K562 (cell line): ENCODE measurements at regions not wholly inside any gene's neighbourhood (a gene's known extent, or its start where the extent isn't known, plus 50 kb on each side); places are given as distances from the start of the nearest gene placed in this dataset.

ENCODE experiments used
- ATAC-seq: fragments of 200-7000 bp; cut with Tn5 transposase; 3 replicates; pipeline ENCODE4 v1.9.1; 2020; ENCODE audit warnings: moderate library complexity
- BruUV-seq: library from RNA; stranded (reverse); fragments of 400-500 nt; replicated peaks from 2 replicates; lab custom pipeline; 2021; lab: Mats Ljungman, UMichigan
- CTCF ChIA-PET: fragments of 300-600 bp; formaldehyde crosslinking; extraction: SDS; loops from one replicate; lab custom pipeline; 2021; ENCODE audit warnings: low intra/inter-chr PET ratio; lab: Yijun Ruan, JAX
- POLR2A ChIA-PET: fragments of 300-600, 350-650 bp; sonication (Branson Sonifier 250); formaldehyde crosslinking; extraction: SDS; loops from one replicate; lab custom pipeline; 2021; ENCODE audit warnings: antibody characterized with exemption, inconsistent platforms; lab: Yijun Ruan, JAX
- DNase-seq, 4 experiments: peaks; one replicate each; pipeline versions ENCODE4 v3.0.0 to v3.0.0-alpha.2; 2011 to 2018; ENCODE audit warnings: low spot score in 3 of 4, mixed read lengths in 3 of 4; ENCODE audit errors: extremely low read depth in 1 of 4
- FAIRE-seq: peaks from 2 replicates; lab custom pipeline; 2011; peaks lifted over from hg19 to GRCh38; lab: Jason Lieb, UNC
- H2AFZ ChIP-seq: 2 replicates; pipeline ENCODE4 v1.6.0; 2011; ENCODE audit warnings: low read depth, low read length, control low read depth, inconsistent platforms
- H3K27ac ChIP-seq: fragments of 200-600 bp; 3 replicates; pipeline ENCODE4 v1.8.0; 2011; ENCODE audit warnings: low read depth, mild to moderate bottlenecking, control low read depth, inconsistent platforms, low read length, moderate library complexity, mixed read lengths; ENCODE audit errors: extremely low read depth
- H3K27me3 ChIP-seq, 2 experiments: fragments of 300-600 bp in 1 of 2; 2 replicates in 1 of 2; 3 replicates in 1 of 2; pipeline versions ENCODE4 v1.6.0 to v1.8.0; 2011; ENCODE audit warnings: inconsistent platforms in 2 of 2, low read length in 2 of 2, mild to moderate bottlenecking in 1 of 2, mixed read lengths in 1 of 2, moderate library complexity in 1 of 2; ENCODE audit not compliant: control insufficient read depth in 2 of 2, insufficient read depth in 2 of 2
- H3K36me3 ChIP-seq: fragments of 300-600 bp; 3 replicates; pipeline ENCODE4 v1.8.0; 2011; ENCODE audit warnings: mild to moderate bottlenecking, low read length, inconsistent platforms; ENCODE audit not compliant: control insufficient read depth, insufficient read depth
- H3K4me1 ChIP-seq, 2 experiments: fragments of 200-600 bp in 1 of 2; replicated peaks in 1 of 2; 2 replicates in 1 of 2; 3 replicates in 1 of 2; pipeline versions ENCODE4 v1.5.1 to v1.8.0; 2011; ENCODE audit warnings: inconsistent platforms in 2 of 2, low read length in 2 of 2, mild to moderate bottlenecking in 1 of 2, mixed read lengths in 1 of 2, moderate library complexity in 1 of 2; ENCODE audit not compliant: control insufficient read depth in 2 of 2, insufficient read depth in 2 of 2
- H3K4me2 ChIP-seq: 2 replicates; pipeline ENCODE4 v1.6.1; 2011; ENCODE audit warnings: low read length, control low read depth, inconsistent platforms, mixed read lengths; ENCODE audit not compliant: insufficient read depth
- H3K4me3 ChIP-seq: fragments of 200-600 bp; sonication (generic), shearing (Covaris generic); 2 replicates; pipeline ENCODE4 v1.5.1; 2016; ENCODE audit warnings: control low read depth, inconsistent platforms
- H3K79me2 ChIP-seq: fragments of 200-600 bp; 3 replicates; pipeline ENCODE4 v1.8.0; 2011; ENCODE audit warnings: low read length, inconsistent platforms; ENCODE audit not compliant: control insufficient read depth, insufficient read depth
- H3K9ac ChIP-seq, 2 experiments: 2 replicates each; pipeline versions ENCODE4 v1.6.0 to v1.6.1; 2011; ENCODE audit warnings: low read depth in 2 of 2, low read length in 2 of 2, control low read depth in 1 of 2, inconsistent platforms in 1 of 2, mild to moderate bottlenecking in 1 of 2, mixed read lengths in 1 of 2; ENCODE audit not compliant: insufficient read depth in 1 of 2
- H3K9me1 ChIP-seq: one replicate; pipeline ENCODE4 v1.6.0; 2011; ENCODE audit warnings: inconsistent platforms, mild to moderate bottlenecking, low read length, moderate library complexity; ENCODE audit not compliant: control insufficient read depth, insufficient read depth
- H3K9me3 ChIP-seq: replicated peaks from 2 replicates; pipeline ENCODE4 v1.5.1; 2011; ENCODE audit warnings: low read depth, low read length, inconsistent platforms; ENCODE audit not compliant: control insufficient read depth, insufficient read depth
- H4K20me1 ChIP-seq: replicated peaks from 2 replicates; pipeline ENCODE4 v1.6.1; 2011; ENCODE audit warnings: low read length, inconsistent platforms, mixed read lengths; ENCODE audit not compliant: control insufficient read depth, insufficient read depth
- AFF4 ChIP-seq: sonication (generic); formaldehyde crosslinking; IDR thresholded peaks from 2 replicates; pipeline ENCODE4 v1.8.0; 2023; ENCODE audit warnings: mild to moderate bottlenecking, missing genetic modification reagents
- ATF4 ChIP-seq: fragments of 450-650 bp; formaldehyde crosslinking; IDR thresholded peaks from 2 replicates; pipeline ENCODE4 v1.4.0; 2022; ENCODE audit warnings: mild to moderate bottlenecking, moderate library complexity
- DPF2 ChIP-seq: fragments of 450-650 bp; IDR thresholded peaks from 2 replicates; pipeline ENCODE4 v1.6.1; 2016
- HBP1 ChIP-seq: fragments of 450-650 bp; formaldehyde crosslinking; IDR thresholded peaks from 2 replicates; pipeline ENCODE4 v1.4.0; 2022; ENCODE audit warnings: missing genetic modification characterization
- IFI16 ChIP-seq: fragments of 250-450 bp; sonication (Bioruptor Pico); IDR thresholded peaks from 2 replicates; pipeline ENCODE4 v2.1.2; 2022; ENCODE audit warnings: mild to moderate bottlenecking, inconsistent platforms
- PTTG1 ChIP-seq: fragments of 450-650 bp; IDR thresholded peaks from 2 replicates; pipeline ENCODE4 v1.6.1; 2016; ENCODE audit warnings: low read depth, mild to moderate bottlenecking, missing genetic modification characterization, missing compliant biosample characterization
- ZEB2 ChIP-seq: fragments of 450-650 bp; IDR thresholded peaks from 2 replicates; pipeline ENCODE4 v1.6.1; 2016
- WGBS: fragments of 100-300 bp; shearing (Covaris generic); methylation state at CpG from one replicate; pipeline ENCODE4 v1.1.6; 2016; ENCODE audit warnings: low coverage, mixed read lengths; ENCODE audit not compliant: insufficient coverage; ENCODE audit errors: missing lambda C conversion rate; 5-methylcytosine and 5-hydroxymethylcytosine counted together
- in situ Hi-C: fragments of 300-500 bp; cut with MboI; formaldehyde crosslinking; loops from 4 replicates; pipeline ENCODE4 v1.15.0; 2018; ENCODE audit warnings: inconsistent platforms, mixed read lengths
- intact Hi-C: fragments of 100-400 bp; cut with micrococcal nuclease; formaldehyde crosslinking; loops from 2 replicates; pipeline ENCODE4 v1.14.2; 2022

GRCh38 chr5:51622161-51622790 is 239.0 kb downstream of the ISL1 start:
- no peaks in the 10 kb centered on the region for H4K20me1 ChIP-seq
- H3K27me3 ChIP-seq: no peaks in the 10 kb centered on the region
- H3K79me2 ChIP-seq: no peaks in the 10 kb centered on the region
- POLR2A ChIA-PET: no interaction called here
- TF ChIP-seq ATF4 (CRISPR knock-in tag) (no peak), DPF2 (no peak)
- intact Hi-C loops (no loop called here), in situ Hi-C loops (no loop called here)
- FAIRE-seq (no peak), ATAC-seq (no peak), DNase-seq (no peak)
- BruUV-seq: no TSS peak
- no peak overlapping the region for H3K27ac ChIP-seq
- no peaks in the 10 kb centered on the region for H3K36me3 ChIP-seq
- WGBS: 0% methylated on average over 2 of the region's 2 CpGs
- H3K9me1 ChIP-seq: no peaks in the 10 kb centered on the region
- no peak overlapping the region for H3K4me3 ChIP-seq
- CTCF ChIA-PET: no interaction called here
- no peak overlapping the region for H3K9ac ChIP-seq
- H3K4me2 ChIP-seq: no peak overlapping the region
- no peak overlapping the region for H2AFZ ChIP-seq
- no peaks in the 10 kb centered on the region for H3K4me1 ChIP-seq
- H3K9me3 ChIP-seq: no peaks in the 10 kb centered on the region

GRCh38 chr5:51625224-51625968 is 242.1 kb downstream of the ISL1 start:
- WGBS: 2% methylated on average over 3 of the region's 3 CpGs
- in situ Hi-C loops: no loop called here
- FAIRE-seq: no peak
- no peak overlapping the region for H3K4me3 ChIP-seq
- H3K27ac ChIP-seq: no peak overlapping the region
- ChIA-PET CTCF (no interaction called here), POLR2A (no interaction called here)
- no peaks in the 10 kb centered on the region for H3K27me3 ChIP-seq
- H3K9me1 ChIP-seq: no peaks in the 10 kb centered on the region
- no peaks in the 10 kb centered on the region for H3K79me2 ChIP-seq
- BruUV-seq: no TSS peak
- no peak overlapping the region for H3K9ac ChIP-seq
- no peak for ATAC-seq
- DNase-seq: no peak
- H3K9me3 ChIP-seq: no peaks in the 10 kb centered on the region
- intact Hi-C loops: no loop called here
- H2AFZ ChIP-seq: no peak overlapping the region
- H3K4me1 ChIP-seq: no peaks in the 10 kb centered on the region
- no peak overlapping the region for H3K4me2 ChIP-seq
- no peaks in the 10 kb centered on the region for H4K20me1 ChIP-seq
- no peaks in the 10 kb centered on the region for H3K36me3 ChIP-seq
- no peak for TF ChIP-seq IFI16 (CRISPR knock-in tag)
- no peak for TF ChIP-seq AFF4 (CRISPR knock-in tag)
- TF ChIP-seq PTTG1 (tag): no peak
- TF ChIP-seq HBP1 (CRISPR knock-in tag): no peak
- TF ChIP-seq ZEB2: no peak
